Islet of Langerhans (tissue), 1 donor: ENCODE measurements at regions not wholly inside any gene's neighbourhood (a gene's known extent, or its start where the extent isn't known, plus 50 kb on each side); places are given as distances from the start of the nearest gene placed in this dataset.

ENCODE experiments used
- FAIRE-seq: peaks from one replicate; lab custom pipeline; 2011; peaks lifted over from hg19 to GRCh38; lab: Jason Lieb, UNC

- FAIRE-seq, result no peak
Observed at GRCh38 chr14:34038358-34039057, 87.6 kb upstream of the EGLN3 start.

GRCh38 chr14:34036319-34036766, 85.5 kb upstream of the EGLN3 start:
- FAIRE-seq, result no peak

- FAIRE-seq, result no peak
Observed at GRCh38 chr14:34035934-34036250, 85.0 kb upstream of the EGLN3 start.

GRCh38 chr14:34035177-34035933, 84.5 kb upstream of the EGLN3 start:
- no peak for FAIRE-seq

GRCh38 chr14:34034447-34035176, 83.7 kb upstream of the EGLN3 start:
- no peak for FAIRE-seq

- FAIRE-seq, result no peak
Observed at GRCh38 chr14:34032720-34033119, 81.8 kb upstream of the EGLN3 start.

- no peak for FAIRE-seq
Observed at GRCh38 chr14:34030864-34031263, 80.0 kb upstream of the EGLN3 start.

GRCh38 chr14:34029921-34030334, 79.1 kb upstream of the EGLN3 start:
- FAIRE-seq, result no peak

GRCh38 chr14:34027990-34028495, 77.2 kb upstream of the EGLN3 start:
- FAIRE-seq, result no peak

GRCh38 chr14:34027130-34027989, 76.5 kb upstream of the EGLN3 start:
- FAIRE-seq, result no peak

- FAIRE-seq, result no peak
Observed at GRCh38 chr14:34025325-34026017, 74.6 kb upstream of the EGLN3 start.

- FAIRE-seq, result no peak
Observed at GRCh38 chr14:34024768-34025144, 73.9 kb upstream of the EGLN3 start.

GRCh38 chr14:34023824-34024767, 73.2 kb upstream of the EGLN3 start:
- no peak for FAIRE-seq

GRCh38 chr14:34021096-34021495, 70.2 kb upstream of the EGLN3 start:
- no peak for FAIRE-seq

- FAIRE-seq, result no peak
Observed at GRCh38 chr14:34020014-34020413, 69.1 kb upstream of the EGLN3 start.

- no peak for FAIRE-seq
Observed at GRCh38 chr14:34018564-34019244, 67.8 kb upstream of the EGLN3 start.

GRCh38 chr14:34018125-34018524, 67.3 kb upstream of the EGLN3 start:
- FAIRE-seq, result no peak

- FAIRE-seq, result no peak
Observed at GRCh38 chr14:34015383-34015782, 64.5 kb upstream of the EGLN3 start.

GRCh38 chr14:34014936-34015335, 64.1 kb upstream of the EGLN3 start:
- no peak for FAIRE-seq

- FAIRE-seq, result no peak
Observed at GRCh38 chr14:34013721-34014060, 62.8 kb upstream of the EGLN3 start.
